ENCODE measurements at regions not wholly inside any gene's neighbourhood (a gene's known extent, or its start where the extent isn't known, plus 50 kb on each side); places are given as distances from the start of the nearest gene placed in this dataset.

GRCh38 chr2:51881673-51882072 is 849.7 kb upstream of the NRXN1 start:
- in situ Hi-C loops (cut with HindIII; ENCODE audit: low pct_ligation_motif_present, low pct_unique_long_range_greater_than_20kb, low sequenced_read_pairs): no loop called here
- no peak for DNase-seq

GRCh38 chr2:51880153-51880552 is 848.2 kb upstream of the NRXN1 start:
- in situ Hi-C loops (cut with HindIII; ENCODE audit: low pct_ligation_motif_present, low pct_unique_long_range_greater_than_20kb, low sequenced_read_pairs): no loop called here
- no peak for DNase-seq

- DNase-seq: no peak
- in situ Hi-C loops (cut with HindIII; ENCODE audit: low pct_ligation_motif_present, low pct_unique_long_range_greater_than_20kb, low sequenced_read_pairs): no loop called here
Measured at GRCh38 chr2:51866361-51866760, 834.4 kb upstream of the NRXN1 start.

- in situ Hi-C loops (cut with HindIII; ENCODE audit: low pct_ligation_motif_present, low pct_unique_long_range_greater_than_20kb, low sequenced_read_pairs): no loop called here
Measured at GRCh38 chr2:51859260-51859659, 827.3 kb upstream of the NRXN1 start.

GRCh38 chr2:51855683-51856082 is 823.8 kb upstream of the NRXN1 start:
- in situ Hi-C loops (cut with HindIII; ENCODE audit: low pct_ligation_motif_present, low pct_unique_long_range_greater_than_20kb, low sequenced_read_pairs): no loop called here
- DNase-seq: no peak

More at GRCh38 chr2:51859260-51859659, 827.3 kb upstream of the NRXN1 start:
- no peak for DNase-seq

GRCh38 chr2:51846796-51847195 is 814.9 kb upstream of the NRXN1 start:
- DNase-seq: no peak
- in situ Hi-C loops (cut with HindIII; ENCODE audit: low pct_ligation_motif_present, low pct_unique_long_range_greater_than_20kb, low sequenced_read_pairs): no loop called here

- in situ Hi-C loops (cut with HindIII; ENCODE audit: low pct_ligation_motif_present, low pct_unique_long_range_greater_than_20kb, low sequenced_read_pairs): no loop called here
- DNase-seq: no peak
Measured at GRCh38 chr2:51846018-51846417, 814.1 kb upstream of the NRXN1 start.

GRCh38 chr2:51844596-51844995 is 812.7 kb upstream of the NRXN1 start:
- in situ Hi-C loops (cut with HindIII; ENCODE audit: low pct_ligation_motif_present, low pct_unique_long_range_greater_than_20kb, low sequenced_read_pairs): no loop called here
- DNase-seq: no peak

- no peak for DNase-seq
- in situ Hi-C loops (cut with HindIII; ENCODE audit: low pct_ligation_motif_present, low pct_unique_long_range_greater_than_20kb, low sequenced_read_pairs): no loop called here
Measured at GRCh38 chr2:51829477-51829876, 797.5 kb upstream of the NRXN1 start.

- no peak for DNase-seq
- in situ Hi-C loops (cut with HindIII; ENCODE audit: low pct_ligation_motif_present, low pct_unique_long_range_greater_than_20kb, low sequenced_read_pairs): no loop called here
Measured at GRCh38 chr2:51825823-51826222, 793.9 kb upstream of the NRXN1 start.

GRCh38 chr2:51813247-51813646 is 781.3 kb upstream of the NRXN1 start:
- peak; percentile 31 for DNase-seq
- in situ Hi-C loops (cut with HindIII; ENCODE audit: low pct_ligation_motif_present, low pct_unique_long_range_greater_than_20kb, low sequenced_read_pairs): no loop called here

- no peak for DNase-seq
- in situ Hi-C loops (cut with HindIII; ENCODE audit: low pct_ligation_motif_present, low pct_unique_long_range_greater_than_20kb, low sequenced_read_pairs): no loop called here
Measured at GRCh38 chr2:51812138-51812866, 780.4 kb upstream of the NRXN1 start.

- in situ Hi-C loops (cut with HindIII; ENCODE audit: low pct_ligation_motif_present, low pct_unique_long_range_greater_than_20kb, low sequenced_read_pairs): no loop called here
- no peak for DNase-seq
Measured at GRCh38 chr2:51810197-51810596, 778.3 kb upstream of the NRXN1 start.

GRCh38 chr2:51807229-51807628 is 775.3 kb upstream of the NRXN1 start:
- DNase-seq: no peak
- in situ Hi-C loops (cut with HindIII; ENCODE audit: low pct_ligation_motif_present, low pct_unique_long_range_greater_than_20kb, low sequenced_read_pairs): no loop called here

GRCh38 chr2:51795248-51795888 is 763.4 kb upstream of the NRXN1 start:
- in situ Hi-C loops (cut with HindIII; ENCODE audit: low pct_ligation_motif_present, low pct_unique_long_range_greater_than_20kb, low sequenced_read_pairs): no loop called here
- peak; percentile 37 for DNase-seq

GRCh38 chr2:51791496-51791895 is 759.6 kb upstream of the NRXN1 start:
- in situ Hi-C loops (cut with HindIII; ENCODE audit: low pct_ligation_motif_present, low pct_unique_long_range_greater_than_20kb, low sequenced_read_pairs): no loop called here
- no peak for DNase-seq

GRCh38 chr2:51790854-51791253 is 758.9 kb upstream of the NRXN1 start:
- DNase-seq: no peak
- in situ Hi-C loops (cut with HindIII; ENCODE audit: low pct_ligation_motif_present, low pct_unique_long_range_greater_than_20kb, low sequenced_read_pairs): no loop called here

GRCh38 chr2:51789918-51790317 is 758.0 kb upstream of the NRXN1 start:
- no peak for DNase-seq
- in situ Hi-C loops (cut with HindIII; ENCODE audit: low pct_ligation_motif_present, low pct_unique_long_range_greater_than_20kb, low sequenced_read_pairs): no loop called here

- no peak for DNase-seq
- in situ Hi-C loops (cut with HindIII; ENCODE audit: low pct_ligation_motif_present, low pct_unique_long_range_greater_than_20kb, low sequenced_read_pairs): no loop called here
Measured at GRCh38 chr2:51782921-51783765, 751.2 kb upstream of the NRXN1 start.
